IPS-18c (cell line): ENCODE measurements at regions not wholly inside any gene's neighbourhood (a gene's known extent, or its start where the extent isn't known, plus 50 kb on each side); places are given as distances from the start of the nearest gene placed in this dataset.

Experiments used
- H3K4me3 ChIP-seq: 2 replicates; pipeline ENCODE4 v1.7.0; 2013; ENCODE audit warnings: low read depth, mild to moderate bottlenecking, low read length, moderate library complexity; ENCODE audit not compliant: insufficient read depth
- H3K9me3 ChIP-seq: one replicate; pipeline ENCODE4 v1.6.1; 2013; ENCODE audit warnings: mild to moderate bottlenecking, low read length, moderate library complexity; ENCODE audit not compliant: control insufficient read depth, insufficient read depth

GRCh38 chr14:104526723-104527645 is 52.6 kb upstream of the C14orf180 start:
- Histone ChIP-seq H3K4me3 (no peak overlapping the region), H3K9me3 (peaks cover 5% of the 10 kb centered on the region)

- H3K9me3 ChIP-seq: peaks cover 5% of the 10 kb centered on the region
- no peak overlapping the region for H3K4me3 ChIP-seq
Measured at GRCh38 chr14:104527857-104528459, 51.6 kb upstream of the C14orf180 start.

GRCh38 chr14:104528496-104528895 is 51.1 kb upstream of the C14orf180 start:
- H3K4me3 ChIP-seq: no peak overlapping the region
- H3K9me3 ChIP-seq: peaks cover 5% of the 10 kb centered on the region
